CD4-positive, alpha-beta T cell (primary cell): ENCODE measurements at regions not wholly inside any gene's neighbourhood (a gene's known extent, or its start where the extent isn't known, plus 50 kb on each side); places are given as distances from the start of the nearest gene placed in this dataset.

Experiments
- ATAC-seq: fragments of 200-7000 bp; cut with Tn5 transposase; one replicate; pipeline ENCODE4 v1.10.0; 2022; ENCODE audit warnings: mild to moderate bottlenecking; ENCODE audit not compliant: poor library complexity
- CTCF ChIA-PET: fragments of 350-600 bp; sonication (Branson Sonifier 250); formaldehyde crosslinking; loops from one replicate; lab custom pipeline; 2021; ENCODE audit warnings: antibody characterized with exemption, inconsistent platforms; lab: Charles Lee
- POLR2A ChIA-PET: fragments of 350-600 bp; sonication (Branson Sonifier 250); formaldehyde crosslinking; loops from one replicate; lab custom pipeline; 2021; ENCODE audit warnings: antibody characterized with exemption, inconsistent platforms; lab: Charles Lee
- DNase-seq, 14 experiments: peaks; one replicate each; pipeline ENCODE4 v3.0.0-alpha.2; 2013 to 2020; ENCODE audit warnings: mixed read lengths in 2 of 14
- H3K27ac ChIP-seq, 2 donors: one replicate each; pipeline versions ENCODE4 v1.5.1 to v1.7.0; 2013; ENCODE audit warnings: low read length in 2 of 2, low read depth in 1 of 2, mild to moderate bottlenecking in 1 of 2
- H3K27me3 ChIP-seq, 2 experiments: 1 replicate in 1 of 2; 2 replicates in 1 of 2; pipeline versions ENCODE4 v1.6.1 to v1.7.0; 2013; ENCODE audit warnings: low read length in 2 of 2, control low read depth in 1 of 2, mild to moderate bottlenecking in 1 of 2, moderate library complexity in 1 of 2; ENCODE audit not compliant: insufficient read depth in 2 of 2, control insufficient read depth in 1 of 2
- H3K36me3 ChIP-seq: one replicate; pipeline ENCODE4 v1.6.1; 2013; ENCODE audit warnings: low read length, control low read depth; ENCODE audit not compliant: insufficient read depth
- H3K4me1 ChIP-seq: one replicate; pipeline ENCODE4 v1.6.1; 2013; ENCODE audit warnings: low read length, control low read depth; ENCODE audit not compliant: insufficient read depth
- H3K4me3 ChIP-seq: one replicate; pipeline ENCODE4 v1.5.1; 2013; ENCODE audit warnings: mild to moderate bottlenecking, low read length, moderate library complexity
- H3K9me3 ChIP-seq, 2 experiments: 1 replicate in 1 of 2; 2 replicates in 1 of 2; pipeline versions ENCODE4 v1.6.1 to v1.7.0; 2013; ENCODE audit warnings: low read length in 2 of 2, mild to moderate bottlenecking in 2 of 2, control low read depth in 1 of 2, moderate library complexity in 1 of 2; ENCODE audit not compliant: control insufficient read depth in 1 of 2, insufficient read depth in 1 of 2
- H3K27ac Mint-ChIP-seq: one replicate; pipeline ENCODE4 v1.8.0; 2020; ENCODE audit warnings: mixed read lengths
- H3K27me3 Mint-ChIP-seq: one replicate; pipeline ENCODE4 v1.8.0; 2021; ENCODE audit warnings: mixed read lengths
- H3K36me3 Mint-ChIP-seq: one replicate; pipeline ENCODE4 v1.8.0; 2021; ENCODE audit warnings: low read depth, mixed read lengths
- H3K4me1 Mint-ChIP-seq: one replicate; pipeline ENCODE4 v1.8.0; 2021; ENCODE audit warnings: low read depth, mixed read lengths
- H3K4me3 Mint-ChIP-seq: one replicate; pipeline ENCODE4 v1.8.0; 2020; ENCODE audit warnings: mild to moderate bottlenecking, mixed read lengths
- H3K9me3 Mint-ChIP-seq: one replicate; pipeline ENCODE4 v1.8.0; 2020; ENCODE audit warnings: mixed read lengths
- CTCF ChIP-seq: fragments of 200-600 bp; IDR thresholded peaks from one replicate; pipeline ENCODE4 v1.8.0; 2022; ENCODE audit warnings: antibody characterized with exemption, mild to moderate bottlenecking
- intact Hi-C, 2 experiments: fragments of 100-400 bp; cut with DNase I in 1 of 2; cut with micrococcal nuclease in 1 of 2; formaldehyde crosslinking; loops; one replicate each; pipeline versions ENCODE4 v1.15.1 to v1.9.0; 2023 to 2025; cut with DNase I, micrococcal nuclease

GRCh38 chr4:128700659-128701350 lies 108.7 kb upstream of the JADE1 start:
- Mint-ChIP-seq H3K36me3 (no peaks in the 10 kb centered on the region), H3K9me3 (no peaks in the 10 kb centered on the region), H3K4me3 (no peak overlapping the region), H3K27ac (no peak overlapping the region), H3K27me3 (no peaks in the 10 kb centered on the region), H3K4me1 (no peaks in the 10 kb centered on the region)
- ATAC-seq (no peak), DNase-seq (no peak)
- POLR2A ChIA-PET, result interaction anchor here (1.1 kb wide), 1 partner anchor 9 kb away, joined by 3 read pairs; no protein-coding TSS in a partner anchor
- Histone ChIP-seq H3K27ac (no peak overlapping the region), H3K4me3 (no peak overlapping the region), H3K4me1 (no peaks in the 10 kb centered on the region), H3K36me3 (no peaks in the 10 kb centered on the region), H3K9me3 (no peaks in the 10 kb centered on the region), H3K27me3 (no peaks in the 10 kb centered on the region)
- intact Hi-C loops, result no loop called here
- CTCF ChIA-PET, result no interaction called here
- no peak for TF ChIP-seq CTCF

GRCh38 chr4:128698386-128698785 lies 111.1 kb upstream of the JADE1 start:
- ChIA-PET CTCF (no interaction called here), POLR2A (no interaction called here)
- Histone ChIP-seq H3K36me3 (no peaks in the 10 kb centered on the region), H3K27me3 (no peaks in the 10 kb centered on the region), H3K4me1 (no peaks in the 10 kb centered on the region), H3K4me3 (no peak overlapping the region), H3K9me3 (no peaks in the 10 kb centered on the region), H3K27ac (no peak overlapping the region)
- DNase-seq (no peak), ATAC-seq (no peak)
- no peaks in the 10 kb centered on the region for H3K4me1 Mint-ChIP-seq
- H3K27ac Mint-ChIP-seq, result no peak overlapping the region
- TF ChIP-seq CTCF, result no peak
- no peak overlapping the region for H3K4me3 Mint-ChIP-seq
- intact Hi-C loops, result no loop called here
- H3K36me3 Mint-ChIP-seq, result no peaks in the 10 kb centered on the region
- peaks cover 2% of the 10 kb centered on the region for H3K9me3 Mint-ChIP-seq
- H3K27me3 Mint-ChIP-seq, result no peaks in the 10 kb centered on the region

GRCh38 chr4:128697323-128697722 lies 112.2 kb upstream of the JADE1 start:
- ChIA-PET POLR2A (no interaction called here), CTCF (no interaction called here)
- Histone ChIP-seq H3K4me3 (no peak overlapping the region), H3K36me3 (no peaks in the 10 kb centered on the region), H3K27me3 (no peaks in the 10 kb centered on the region), H3K27ac (no peak overlapping the region), H3K9me3 (peaks cover 0 to 2% of the 10 kb centered on the region in 2 experiments), H3K4me1 (no peaks in the 10 kb centered on the region)
- no peak for TF ChIP-seq CTCF
- no peak for ATAC-seq
- DNase-seq, result no peak
- H3K9me3 Mint-ChIP-seq, result peaks cover 2% of the 10 kb centered on the region
- H3K36me3 Mint-ChIP-seq, result no peaks in the 10 kb centered on the region
- H3K27ac Mint-ChIP-seq, result no peak overlapping the region
- intact Hi-C loops, result no loop called here
- no peaks in the 10 kb centered on the region for H3K4me1 Mint-ChIP-seq
- no peaks in the 10 kb centered on the region for H3K27me3 Mint-ChIP-seq
- H3K4me3 Mint-ChIP-seq, result no peak overlapping the region
